ENCODE measurements at regions not wholly inside any gene's neighbourhood (a gene's known extent, or its start where the extent isn't known, plus 50 kb on each side); places are given as distances from the start of the nearest gene placed in this dataset.

DNA sequence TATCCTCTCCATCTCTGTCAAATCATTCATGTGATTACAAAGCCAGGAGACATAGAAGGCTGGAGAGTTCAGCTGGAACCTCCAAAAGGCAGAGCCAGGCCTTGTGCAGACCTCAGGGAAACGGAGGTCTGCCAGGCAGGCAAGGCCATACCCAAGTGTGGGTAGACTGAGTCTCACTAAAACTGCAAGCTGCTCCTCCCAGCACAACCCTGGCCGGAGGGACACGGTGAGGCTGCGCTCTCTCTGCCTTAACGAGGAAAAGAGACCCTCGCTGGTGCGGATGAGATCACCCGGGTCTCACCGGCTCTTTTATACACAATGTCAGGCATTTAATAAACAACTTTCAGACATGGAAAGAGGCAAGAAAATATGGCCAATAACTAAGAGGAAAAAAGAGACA lies 66.1 kb upstream of the INPP5A start:
- TF ChIP-seq, protein P1, sequence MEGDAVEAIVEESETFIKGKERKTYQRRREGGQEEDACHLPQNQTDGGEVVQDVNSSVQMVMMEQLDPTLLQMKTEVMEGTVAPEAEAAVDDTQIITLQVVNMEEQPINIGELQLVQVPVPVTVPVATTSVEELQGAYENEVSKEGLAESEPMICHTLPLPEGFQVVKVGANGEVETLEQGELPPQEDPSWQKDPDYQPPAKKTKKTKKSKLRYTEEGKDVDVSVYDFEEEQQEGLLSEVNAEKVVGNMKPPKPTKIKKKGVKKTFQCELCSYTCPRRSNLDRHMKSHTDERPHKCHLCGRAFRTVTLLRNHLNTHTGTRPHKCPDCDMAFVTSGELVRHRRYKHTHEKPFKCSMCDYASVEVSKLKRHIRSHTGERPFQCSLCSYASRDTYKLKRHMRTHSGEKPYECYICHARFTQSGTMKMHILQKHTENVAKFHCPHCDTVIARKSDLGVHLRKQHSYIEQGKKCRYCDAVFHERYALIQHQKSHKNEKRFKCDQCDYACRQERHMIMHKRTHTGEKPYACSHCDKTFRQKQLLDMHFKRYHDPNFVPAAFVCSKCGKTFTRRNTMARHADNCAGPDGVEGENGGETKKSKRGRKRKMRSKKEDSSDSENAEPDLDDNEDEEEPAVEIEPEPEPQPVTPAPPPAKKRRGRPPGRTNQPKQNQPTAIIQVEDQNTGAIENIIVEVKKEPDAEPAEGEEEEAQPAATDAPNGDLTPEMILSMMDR (conservative IDR thresholded peaks at IDR 0.05 in 1 of 2, IDR thresholded peaks at IDR 0.05 in 1 of 2; ENCODE audit: low read depth in 1 of 2, low read length in 2 of 2), result no peak
- no peak for TF ChIP-seq EZH2 (IDR thresholded peaks at IDR 0.05; ENCODE audit: low read length, missing control alignments)

All from fibroblast of lung (primary cell).